Activated naive CD8-positive, alpha-beta T cell treated with anti-CD3 and anti-CD28 coated beads, Interleukin-2, amount 50 U/mL, for 16 hours (primary cell): ENCODE measurements at regions not wholly inside any gene's neighbourhood (a gene's known extent, or its start where the extent isn't known, plus 50 kb on each side); places are given as distances from the start of the nearest gene placed in this dataset.
A peak's percentile ranks its signal among the peaks of the same experiment; 100 is the strongest.

Experiments
- DNase-seq: peaks from one replicate; pipeline ENCODE4 v3.0.0-alpha.2; 2020; ENCODE audit warnings: low read depth, low spot score

GRCh38 chr2:134074619-134075018, 179.3 kb upstream of the MGAT5 start:
- no peak for DNase-seq

DNA sequence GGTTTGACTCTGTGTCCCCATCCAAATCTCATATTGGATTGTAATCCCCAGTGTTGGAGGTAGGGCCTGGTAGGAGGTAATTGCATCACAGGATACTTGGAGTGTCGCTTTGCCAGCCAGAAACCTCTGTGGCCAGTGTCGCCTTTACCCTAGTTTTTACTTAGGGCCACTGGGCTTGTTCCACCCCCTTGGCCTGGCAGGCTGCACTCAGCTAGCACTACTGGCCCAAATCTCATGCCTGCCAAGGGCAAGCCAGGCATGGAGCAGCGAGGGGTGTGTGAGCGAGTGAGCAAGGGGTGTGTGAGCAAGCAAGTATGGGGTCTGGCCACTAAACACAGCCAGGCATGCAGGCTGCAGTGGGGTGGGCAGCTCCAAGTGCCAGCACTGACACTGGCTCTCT, 178.7 kb upstream of the MGAT5 start:
- DNase-seq: no peak

GRCh38 chr2:134078354-134078753, 175.5 kb upstream of the MGAT5 start:
- DNase-seq: no peak

DNA sequence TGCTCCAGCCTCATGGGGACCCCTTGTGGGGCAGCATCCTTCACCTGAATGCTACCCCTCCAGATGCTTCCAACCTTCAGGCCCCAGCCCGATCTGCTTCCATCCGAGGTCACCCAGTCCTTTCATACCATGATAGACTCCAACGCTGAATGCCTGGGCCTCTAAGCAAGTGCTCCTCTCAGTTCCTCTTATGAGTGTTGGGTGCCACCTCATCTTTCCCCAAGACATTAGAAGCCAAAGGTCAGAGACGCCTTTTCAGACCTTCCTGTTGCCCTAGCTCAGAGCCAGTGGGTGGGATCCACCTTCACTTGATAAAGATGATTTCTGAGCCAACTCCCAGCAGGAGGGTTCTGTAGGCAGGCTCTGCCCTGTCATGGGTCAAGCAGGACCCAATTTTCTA, 174.5 kb upstream of the MGAT5 start:
- DNase-seq: no peak

DNA sequence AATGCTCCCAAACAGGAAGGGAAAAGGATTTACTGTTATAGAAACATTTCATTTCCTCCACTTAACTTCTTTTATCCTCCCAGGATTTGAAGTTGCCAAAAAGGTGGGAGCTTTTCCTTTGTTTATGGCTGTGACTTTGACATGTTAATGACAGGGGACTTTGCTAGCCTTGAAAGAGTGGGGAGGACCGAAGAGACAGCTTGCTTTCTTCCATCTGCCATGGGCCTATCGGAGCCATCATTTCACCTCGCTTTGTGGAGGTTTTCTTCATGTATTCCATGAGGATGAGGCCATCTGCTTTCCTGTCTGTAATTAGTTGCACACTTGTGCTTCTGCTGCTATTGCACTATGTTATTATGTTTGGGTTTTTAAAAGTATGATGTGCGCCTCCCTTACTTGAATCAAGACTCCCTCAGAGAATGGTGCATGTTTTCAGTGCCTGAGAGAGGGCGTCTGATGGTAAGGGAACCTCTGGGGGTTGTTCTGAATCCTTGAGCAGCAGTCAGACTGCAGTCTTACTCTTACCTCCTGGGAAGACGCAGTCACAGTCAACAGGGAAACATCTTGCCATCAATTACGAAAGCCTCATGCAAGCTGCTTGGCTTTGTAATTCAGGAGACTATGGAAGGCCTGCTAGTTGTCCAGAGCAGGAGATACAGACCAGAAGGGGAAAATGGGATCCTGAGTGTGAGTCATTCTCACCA, 173.3 kb upstream of the MGAT5 start:
- DNase-seq: no peak

DNA sequence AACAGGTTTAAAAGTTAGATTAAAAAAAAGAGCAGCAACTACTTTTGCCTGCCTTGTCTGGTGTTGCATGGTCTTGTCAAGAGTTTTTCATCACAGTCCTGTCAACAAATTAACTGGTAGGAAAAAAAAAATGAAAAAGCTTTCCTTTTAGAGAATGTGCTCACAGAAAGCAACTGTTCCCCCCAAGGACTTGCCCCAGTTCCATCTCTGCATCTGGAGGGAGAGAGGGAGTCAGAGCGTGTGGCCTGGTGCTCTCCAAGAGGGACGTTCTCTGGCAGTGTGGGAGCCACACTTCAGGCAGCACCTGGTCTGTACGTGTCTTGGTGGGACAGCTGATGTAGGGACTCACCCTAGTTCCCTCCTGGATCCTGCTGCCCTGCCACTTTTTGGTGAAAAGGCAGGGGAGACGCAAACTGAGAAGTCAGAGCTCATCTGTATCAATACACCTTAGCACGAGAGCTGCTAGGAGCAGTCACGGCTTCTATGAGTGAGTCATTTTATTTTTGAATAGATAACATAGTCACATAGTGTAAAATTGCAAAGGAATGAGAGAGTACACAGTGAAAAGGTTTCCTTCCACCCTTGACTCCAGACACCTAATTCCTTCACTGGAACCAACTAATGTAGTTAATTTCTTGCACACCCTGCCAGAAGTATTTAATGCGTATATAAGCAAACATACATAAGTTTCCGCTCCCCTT, 172.5 kb upstream of the MGAT5 start:
- no peak for DNase-seq

DNA sequence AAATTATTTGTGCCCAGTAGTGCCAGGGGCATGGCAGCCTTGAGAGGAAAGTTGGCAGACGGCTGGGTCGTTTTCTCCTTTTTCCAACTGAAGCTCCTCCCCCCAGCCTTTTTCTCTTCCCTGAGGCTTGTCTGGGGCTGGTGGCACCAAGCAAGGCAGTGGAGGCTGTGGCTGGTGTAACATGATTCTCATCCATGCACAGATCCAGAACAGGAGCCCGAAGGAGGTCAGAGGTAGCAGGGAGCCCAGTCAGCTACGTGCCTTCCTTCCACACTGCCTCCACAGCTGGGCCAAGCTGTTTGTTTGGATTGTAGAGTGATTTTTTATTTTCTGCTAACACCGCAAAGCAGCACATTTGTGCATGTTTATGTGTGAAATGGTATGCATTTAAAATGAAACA, 170.3 kb upstream of the MGAT5 start:
- no peak for DNase-seq

DNA sequence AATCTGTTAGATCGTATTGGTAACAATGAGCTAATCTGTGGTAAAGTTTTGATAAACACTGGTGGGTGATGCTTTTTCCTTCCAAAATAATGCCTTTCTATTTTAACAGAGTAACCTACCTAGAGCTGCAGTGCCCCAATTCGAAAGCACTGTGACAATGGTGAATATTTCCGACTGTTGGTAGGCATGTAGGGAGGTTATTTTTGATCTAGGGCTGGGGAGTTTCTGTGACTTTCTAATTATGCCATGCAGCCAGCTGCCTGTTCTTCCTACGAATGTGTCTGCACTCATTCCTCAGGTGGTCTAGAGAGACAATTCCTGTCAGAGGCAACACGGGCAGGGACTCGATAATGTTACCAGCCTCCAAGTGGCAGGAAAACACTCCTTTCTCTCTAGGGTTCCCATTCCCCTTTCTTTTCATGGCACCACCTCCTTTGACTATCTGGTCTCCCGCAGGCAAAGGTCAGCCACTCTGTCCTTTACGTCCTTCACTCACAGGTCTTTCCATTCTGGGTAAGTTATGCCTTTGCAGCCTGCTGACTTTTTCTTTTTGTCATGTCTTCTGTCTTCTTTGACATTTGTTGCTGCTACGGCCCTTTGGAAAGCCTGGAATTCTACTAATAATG, 167.2 kb upstream of the MGAT5 start:
- DNase-seq: no peak

GRCh38 chr2:134087371-134087921, 166.4 kb upstream of the MGAT5 start:
- DNase-seq: no peak

DNA sequence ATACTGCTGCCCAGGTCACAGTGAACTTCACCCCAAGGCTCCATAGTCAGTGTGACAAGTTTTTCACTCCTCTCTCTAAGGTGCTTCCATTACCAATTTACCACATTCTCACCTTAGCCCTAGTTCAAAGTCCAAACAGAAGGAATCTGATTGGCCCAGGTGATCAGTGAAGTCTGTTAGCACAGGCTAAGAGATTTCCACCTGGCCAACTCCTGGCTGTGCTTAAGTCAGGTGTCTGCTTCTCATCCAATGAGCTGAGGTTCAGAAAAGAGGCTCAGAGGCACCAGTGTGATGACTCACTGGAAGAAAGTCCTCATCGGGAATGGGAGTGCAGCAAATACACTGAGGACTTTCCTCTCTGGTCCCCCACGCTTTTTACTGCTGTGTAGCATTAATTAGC, 164.4 kb upstream of the MGAT5 start:
- DNase-seq: no peak

DNA sequence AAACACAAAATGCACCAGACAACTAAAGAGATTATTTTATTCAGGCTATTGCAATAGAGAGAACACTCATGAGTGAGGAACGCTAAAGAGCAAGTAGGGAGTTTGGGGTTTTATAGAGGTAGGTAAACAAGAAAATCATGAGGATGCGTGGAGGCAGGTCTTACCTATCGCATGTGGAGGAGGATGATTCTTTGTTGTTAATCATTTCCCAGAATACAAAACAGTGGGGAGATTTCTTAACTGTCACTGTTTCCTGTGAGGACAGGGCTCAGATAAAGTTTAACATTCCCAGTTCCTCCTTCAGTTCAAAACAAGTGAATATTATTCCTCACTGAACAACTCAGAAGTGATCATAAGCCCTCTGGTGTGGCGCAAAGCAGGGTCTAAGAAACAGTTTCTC, 156.1 kb upstream of the MGAT5 start:
- DNase-seq: no peak

DNA sequence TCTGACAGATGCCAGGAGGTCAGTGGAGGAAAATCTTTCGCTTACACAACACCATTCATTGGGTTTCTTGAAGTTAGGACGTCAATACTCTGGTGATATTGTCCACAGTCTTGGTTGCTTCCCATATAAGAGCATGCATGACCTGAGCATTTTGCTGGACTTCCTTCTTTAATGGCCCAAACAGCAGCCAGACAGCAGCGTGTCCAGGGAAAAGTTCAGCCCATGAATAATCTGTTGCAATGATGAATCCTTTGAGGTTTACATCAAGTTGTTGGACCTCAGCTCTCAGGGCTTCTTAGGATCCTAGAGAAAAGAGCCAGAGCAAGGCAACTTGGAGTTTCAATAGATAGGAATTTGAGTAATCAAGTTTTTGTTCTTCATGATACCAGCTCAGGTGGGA, 155.6 kb upstream of the MGAT5 start:
- no peak for DNase-seq

- no peak for DNase-seq
Measured at GRCh38 chr2:134099273-134099672, 154.6 kb upstream of the MGAT5 start.

DNA sequence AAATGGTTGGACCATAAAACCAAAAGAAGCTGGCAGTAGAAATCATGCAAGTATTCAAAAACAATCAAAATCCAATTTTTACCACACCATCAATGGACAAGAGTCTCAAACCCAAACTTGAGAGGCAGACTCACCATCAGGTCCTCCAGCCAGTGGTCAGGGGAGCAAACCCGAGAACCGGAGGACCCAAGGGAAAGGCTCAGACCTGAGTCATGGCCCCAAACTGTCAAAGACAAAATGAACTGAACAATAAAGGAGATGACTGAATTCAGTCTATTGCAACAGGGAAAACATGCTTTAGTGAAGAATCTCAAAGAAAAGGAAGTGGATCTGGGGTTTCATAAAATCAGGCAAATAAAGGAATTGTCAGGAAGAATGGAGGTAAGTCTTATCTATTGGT, 150.7 kb upstream of the MGAT5 start:
- no peak for DNase-seq

GRCh38 chr2:134104754-134105153, 149.1 kb upstream of the MGAT5 start:
- DNase-seq: no peak

GRCh38 chr2:134107402-134107801, 146.5 kb upstream of the MGAT5 start:
- DNase-seq: no peak

- no peak for DNase-seq
Measured at GRCh38 chr2:134108113-134108512, 145.8 kb upstream of the MGAT5 start.

DNA sequence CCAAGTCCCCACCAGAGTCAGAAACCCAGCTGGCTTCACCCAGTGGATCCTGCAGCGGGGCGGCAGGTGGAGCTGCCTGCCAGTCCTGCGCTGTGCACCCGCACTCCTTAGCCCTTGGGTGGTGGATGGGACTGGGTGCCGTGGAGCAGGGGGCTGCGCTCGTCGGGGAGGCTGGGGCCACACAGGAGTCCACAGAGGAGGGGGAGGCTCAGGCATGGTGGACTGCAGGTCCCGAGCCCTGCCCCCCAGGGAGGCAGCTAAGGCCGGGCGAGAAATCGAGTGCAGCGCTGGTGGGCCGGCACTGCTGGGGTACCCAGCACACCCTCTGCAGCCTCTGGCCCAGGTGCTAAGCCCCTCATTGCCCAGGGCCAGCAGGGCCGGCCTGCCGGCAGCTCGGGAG, 144.6 kb upstream of the MGAT5 start:
- DNase-seq: no peak

- DNase-seq: no peak
Measured at GRCh38 chr2:134109725-134110124, 144.1 kb upstream of the MGAT5 start.

DNA sequence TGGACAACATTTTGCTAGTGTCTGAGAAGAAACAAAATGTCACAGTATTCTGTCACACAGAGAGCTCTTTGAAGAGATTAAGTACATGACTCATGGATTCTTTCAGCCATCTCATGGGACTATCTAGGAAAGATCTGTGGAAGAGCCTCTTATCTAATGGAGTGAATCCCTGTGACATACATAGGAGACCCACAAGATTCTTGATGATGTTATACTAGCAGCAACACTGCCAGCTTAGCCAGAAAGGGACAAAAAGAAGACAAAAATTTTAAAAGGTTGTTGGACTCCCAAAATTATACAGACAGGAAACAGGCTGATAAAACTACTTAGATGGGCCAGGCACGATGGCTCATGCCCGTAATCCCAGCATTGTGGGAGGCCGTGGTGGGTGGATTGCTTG, 143.3 kb upstream of the MGAT5 start:
- no peak for DNase-seq

DNA sequence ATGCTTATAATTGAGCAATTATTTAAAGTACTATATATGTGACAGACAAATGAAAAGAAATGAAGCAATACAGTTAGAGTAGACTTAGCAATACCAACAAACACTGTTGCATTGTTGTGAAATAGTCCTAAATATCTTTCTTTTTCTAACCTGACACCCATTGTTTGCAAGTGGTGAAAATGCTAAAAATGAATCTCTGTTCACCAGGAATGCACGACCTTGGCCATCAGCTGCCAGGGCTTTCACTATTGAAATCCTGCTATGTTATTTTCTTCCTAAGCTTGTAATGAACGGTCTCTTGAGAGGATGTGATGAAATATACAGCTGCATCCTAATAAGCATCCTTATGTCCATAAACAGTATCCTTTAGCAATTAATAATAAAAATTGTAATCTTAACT, 136.2 kb upstream of the MGAT5 start:
- no peak for DNase-seq

DNA sequence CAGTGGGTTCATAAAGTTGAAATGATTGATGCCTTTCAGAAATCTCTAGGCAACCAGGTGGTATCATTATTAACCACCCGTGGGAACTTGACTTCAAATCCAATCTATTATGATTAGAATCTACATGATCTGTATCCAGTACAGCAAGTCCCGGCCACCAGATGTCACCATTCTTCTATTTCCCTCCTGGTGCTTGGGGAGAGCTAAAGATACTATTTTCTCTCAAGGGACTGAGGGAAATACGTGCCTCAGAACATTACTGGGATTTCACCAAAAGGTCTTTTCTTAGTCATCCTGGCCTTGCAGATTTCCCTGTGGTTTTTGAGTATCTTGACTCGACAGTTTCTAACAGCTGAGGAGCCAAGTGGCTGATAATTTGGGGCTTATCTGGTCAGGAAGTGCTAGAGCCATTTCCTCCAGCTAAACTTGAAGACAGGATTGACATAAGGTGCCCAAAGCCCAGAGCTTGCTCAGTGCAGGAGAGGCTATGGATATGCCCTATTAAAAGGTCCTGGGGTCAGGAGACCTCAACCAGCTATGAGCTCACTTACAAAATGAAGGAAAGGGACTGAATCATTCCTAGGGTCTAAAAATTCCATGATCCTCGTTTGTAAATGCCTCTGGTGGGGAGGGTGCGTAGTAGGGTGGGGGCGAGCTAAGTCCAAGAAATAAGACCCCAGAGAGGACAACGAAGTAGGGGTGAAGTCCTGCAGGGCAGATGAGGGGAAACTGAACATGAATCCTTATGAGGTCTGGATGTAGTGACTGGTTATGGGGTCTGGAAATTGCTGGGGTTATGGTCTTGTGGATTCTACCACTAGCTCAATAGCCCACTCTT, 135.4 kb upstream of the MGAT5 start:
- peak; percentile 70 for DNase-seq
